Stimulated activated CD8-positive, alpha-beta memory T cell treated with anti-CD3 and anti-CD28 coated beads, Interleukin-15, amount 100 ng/mL, for 4 hours (primary cell): ENCODE measurements at regions not wholly inside any gene's neighbourhood (a gene's known extent, or its start where the extent isn't known, plus 50 kb on each side); places are given as distances from the start of the nearest gene placed in this dataset.
"Not testable (repeated sequence)": the region's sequence is repeated elsewhere in the genome, so short reads cannot be mapped to it uniquely, and the experiment has no call there.

ENCODE experiments used
- DNase-seq, 2 donors: peaks; one replicate each; pipeline ENCODE4 v3.0.0-alpha.2; 2020; ENCODE audit warnings: low read depth in 2 of 2

GRCh38 chr10:120048391-120048790, 155.9 kb downstream of the SEC23IP start:
- no peak for DNase-seq

- no peak for DNase-seq
Measured at GRCh38 chr10:120051671-120052070, 159.1 kb downstream of the SEC23IP start.

DNA sequence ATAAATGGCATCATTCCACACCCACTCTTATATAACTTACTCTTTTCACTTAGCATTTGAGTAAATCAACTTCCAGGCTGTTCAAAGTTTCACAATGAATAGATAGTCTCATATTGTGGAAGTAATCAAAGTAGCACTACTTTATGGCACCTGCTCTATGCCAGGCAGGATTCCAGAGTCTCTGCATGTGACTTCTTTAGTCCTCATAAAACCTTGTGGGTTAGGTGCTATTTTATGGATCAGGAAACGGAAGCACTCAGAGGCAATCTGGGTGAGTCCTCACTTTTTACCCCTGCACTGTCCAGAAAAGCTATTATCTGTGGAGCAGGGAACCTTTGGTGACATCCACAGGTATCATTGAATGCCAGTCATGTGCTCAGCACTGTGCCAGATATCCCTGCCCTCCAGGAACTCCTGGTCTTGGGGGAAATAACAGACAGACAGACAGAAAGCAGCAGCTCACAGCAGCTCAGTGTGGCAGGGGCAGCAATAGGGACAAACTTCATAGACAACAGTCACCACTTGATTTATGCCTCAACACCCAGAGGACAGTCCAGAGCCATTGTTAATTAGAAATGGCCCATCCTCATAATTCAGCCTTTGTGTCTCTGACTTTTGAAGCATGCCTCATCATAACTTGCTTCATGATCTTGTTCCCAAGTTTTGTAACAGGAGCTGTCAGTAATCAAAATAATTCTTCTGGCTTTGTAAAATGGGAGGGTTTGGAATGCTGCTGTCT, 160.6 kb downstream of the SEC23IP start:
- DNase-seq = no peak

DNA sequence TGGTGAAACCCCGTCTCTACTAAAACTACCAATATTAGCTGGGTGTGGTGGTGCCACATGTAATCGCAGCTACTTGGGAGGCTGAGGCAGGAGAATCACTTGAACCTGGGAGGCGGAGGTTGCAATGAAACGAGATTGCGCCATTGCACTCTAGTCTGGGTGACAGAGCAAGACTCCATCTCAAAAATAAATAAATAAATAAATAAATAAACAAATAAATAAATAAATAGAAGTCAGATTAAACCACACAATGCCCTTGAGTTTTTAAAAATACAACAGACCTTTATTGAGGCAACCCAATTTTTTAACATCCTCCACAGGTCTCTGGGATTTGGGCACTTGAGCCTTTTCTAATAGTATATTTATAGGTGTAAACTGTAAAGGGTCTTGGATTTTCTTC, 167.3 kb downstream of the SEC23IP start:
- not testable (repeated sequence) for DNase-seq

DNA sequence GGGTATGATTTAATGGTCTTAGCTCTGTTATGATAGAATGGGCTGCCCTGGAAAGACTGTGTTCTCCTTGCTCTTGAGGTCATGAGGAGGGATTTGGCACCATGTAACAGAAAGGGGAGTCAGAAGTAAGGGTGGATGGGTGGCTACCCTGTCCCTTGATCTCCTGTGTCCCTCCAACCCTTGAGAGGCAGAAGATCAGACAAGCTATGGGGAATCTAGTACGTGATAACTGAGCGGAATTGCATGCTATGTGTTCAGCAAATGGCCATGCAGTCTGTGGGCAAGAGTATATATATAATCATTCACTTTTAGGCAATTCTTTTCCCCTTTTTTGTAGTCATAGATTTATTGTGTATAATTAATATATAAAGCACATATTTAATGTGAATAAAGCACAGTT, 174.9 kb downstream of the SEC23IP start:
- no peak for DNase-seq

GRCh38 chr10:120069700-120070099, 177.2 kb downstream of the SEC23IP start:
- no peak for DNase-seq

DNA sequence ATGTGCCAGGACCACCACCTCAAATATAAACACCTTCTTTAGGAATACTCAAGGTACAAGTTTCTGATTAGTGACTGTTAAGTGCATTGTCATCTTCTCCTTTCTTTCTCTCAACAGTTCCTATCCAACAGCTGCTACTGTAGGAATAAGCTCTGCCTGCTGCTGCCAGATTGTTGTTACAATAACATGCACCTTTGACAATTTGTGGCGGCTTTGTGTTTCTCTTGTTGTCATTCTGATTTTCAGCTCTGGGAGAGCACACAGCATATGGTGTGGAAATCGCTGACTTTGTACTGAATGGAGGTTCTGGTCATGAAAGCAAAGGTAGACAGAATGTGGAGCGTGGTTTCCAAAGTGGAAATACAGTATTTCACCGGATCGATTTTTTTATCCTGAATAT, 182.8 kb downstream of the SEC23IP start:
- DNase-seq = no peak

- DNase-seq = no peak
Measured at GRCh38 chr10:120076996-120077706, 184.6 kb downstream of the SEC23IP start.

DNA sequence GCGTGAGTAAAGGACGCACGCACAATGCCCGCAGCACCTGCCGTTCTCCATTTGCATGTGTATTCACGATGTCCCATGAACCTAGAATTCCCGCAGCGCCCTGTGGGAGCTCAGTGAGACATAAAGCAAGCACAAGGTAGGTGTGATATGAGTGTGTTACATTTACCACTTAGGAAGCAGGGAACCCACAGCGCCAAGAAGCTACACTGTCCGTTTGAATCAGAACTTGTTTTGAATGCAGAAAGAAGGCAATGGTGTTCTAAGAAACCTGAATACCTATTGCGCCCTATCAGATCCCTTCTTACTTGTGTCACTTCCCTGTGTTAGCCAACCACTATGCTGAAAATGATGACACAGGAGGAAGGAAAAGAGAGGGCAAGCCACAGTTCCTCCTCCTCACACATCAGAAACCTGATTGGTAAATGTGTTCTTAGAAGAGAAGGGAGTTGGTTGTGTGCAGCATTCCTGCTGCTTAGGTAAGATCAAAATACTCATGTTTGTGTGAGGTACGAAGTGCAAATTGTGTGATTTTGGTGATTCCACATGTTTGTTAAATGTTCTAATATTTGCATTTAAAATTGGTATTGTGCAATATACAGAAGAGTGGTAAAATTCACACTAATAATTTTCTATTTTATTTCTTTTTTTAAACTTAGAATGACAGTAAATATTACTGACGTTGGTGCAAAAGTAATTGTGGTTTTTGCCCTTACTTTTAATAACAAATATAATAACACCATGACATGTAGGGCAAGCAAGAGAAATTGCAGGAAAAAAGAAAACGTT, 185.4 kb downstream of the SEC23IP start:
- no peak for DNase-seq

DNA sequence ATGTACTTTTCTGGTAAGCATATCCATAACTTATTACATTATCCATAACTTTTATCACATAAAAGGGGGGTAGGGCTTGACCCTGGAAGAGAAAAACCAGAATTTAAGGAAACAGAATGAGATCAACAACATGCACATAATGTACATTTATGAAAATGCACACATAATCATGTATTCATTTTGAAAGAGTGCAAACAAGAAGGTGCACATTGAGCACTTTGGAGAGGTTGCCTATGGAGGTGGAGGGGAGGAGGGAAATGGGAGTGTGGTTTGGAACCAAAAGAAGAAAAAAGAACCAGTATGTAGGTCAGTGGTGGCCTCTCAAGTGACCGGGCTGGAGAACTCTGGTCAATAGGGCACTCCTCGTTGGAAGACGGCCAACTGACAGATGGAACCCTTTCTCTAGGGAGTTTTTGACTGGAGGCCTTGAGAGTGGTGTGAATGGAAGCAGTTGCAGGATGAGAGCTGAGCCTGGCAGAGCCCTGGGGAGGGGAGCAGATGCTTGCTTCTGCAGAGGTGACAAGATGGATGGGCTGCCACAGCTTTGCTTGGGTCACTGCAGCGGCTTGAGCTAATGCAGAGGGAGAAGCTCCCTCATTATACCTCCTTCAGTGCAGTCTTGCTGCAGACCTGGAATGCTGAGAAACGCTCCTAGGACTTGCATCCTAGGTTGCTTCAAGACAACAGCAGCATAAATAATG, 192.7 kb downstream of the SEC23IP start:
- DNase-seq = no peak

DNA sequence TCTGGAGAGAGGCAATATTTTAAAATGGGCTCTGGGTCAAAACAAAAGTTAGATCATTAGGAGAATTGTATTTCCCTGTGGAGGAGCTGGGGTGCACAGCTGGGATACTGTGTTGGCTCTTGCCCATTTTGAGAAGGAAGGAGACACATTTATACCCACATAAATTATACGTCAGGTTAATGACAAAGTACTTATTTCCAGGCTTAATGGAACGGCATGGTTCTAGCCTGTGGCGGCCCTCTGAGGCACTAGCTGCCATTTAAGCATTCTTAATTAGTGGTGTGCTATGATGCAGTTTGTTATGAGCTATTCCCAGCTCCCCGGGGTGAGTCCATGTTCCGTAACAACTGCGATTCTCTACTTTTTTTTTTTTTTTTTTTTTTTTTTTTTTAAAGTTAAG, 193.5 kb downstream of the SEC23IP start:
- DNase-seq = no peak

DNA sequence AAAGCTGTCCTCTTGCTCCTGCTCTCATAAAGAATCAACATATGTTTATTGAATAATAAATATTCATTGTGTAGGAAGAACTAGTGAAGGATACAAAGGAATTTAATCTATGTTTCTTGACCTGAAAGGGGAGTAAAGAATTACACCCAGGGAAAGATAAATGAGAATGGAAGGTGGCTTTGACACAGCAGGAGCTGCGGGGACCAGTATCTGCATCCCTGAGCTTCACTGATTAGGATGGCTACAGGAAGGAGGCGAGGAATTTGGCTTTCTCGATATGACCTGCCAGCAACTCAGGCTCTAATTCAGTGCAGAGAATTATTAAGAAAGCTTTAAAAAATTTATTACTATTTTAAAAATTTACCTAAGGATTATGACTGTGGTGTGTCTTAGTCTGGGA, 194.6 kb downstream of the SEC23IP start:
- DNase-seq = no peak

GRCh38 chr10:120095875-120096274, 203.3 kb downstream of the SEC23IP start:
- no peak for DNase-seq

- no peak for DNase-seq
Measured at GRCh38 chr10:120097766-120098165, 205.2 kb downstream of the SEC23IP start.

DNA sequence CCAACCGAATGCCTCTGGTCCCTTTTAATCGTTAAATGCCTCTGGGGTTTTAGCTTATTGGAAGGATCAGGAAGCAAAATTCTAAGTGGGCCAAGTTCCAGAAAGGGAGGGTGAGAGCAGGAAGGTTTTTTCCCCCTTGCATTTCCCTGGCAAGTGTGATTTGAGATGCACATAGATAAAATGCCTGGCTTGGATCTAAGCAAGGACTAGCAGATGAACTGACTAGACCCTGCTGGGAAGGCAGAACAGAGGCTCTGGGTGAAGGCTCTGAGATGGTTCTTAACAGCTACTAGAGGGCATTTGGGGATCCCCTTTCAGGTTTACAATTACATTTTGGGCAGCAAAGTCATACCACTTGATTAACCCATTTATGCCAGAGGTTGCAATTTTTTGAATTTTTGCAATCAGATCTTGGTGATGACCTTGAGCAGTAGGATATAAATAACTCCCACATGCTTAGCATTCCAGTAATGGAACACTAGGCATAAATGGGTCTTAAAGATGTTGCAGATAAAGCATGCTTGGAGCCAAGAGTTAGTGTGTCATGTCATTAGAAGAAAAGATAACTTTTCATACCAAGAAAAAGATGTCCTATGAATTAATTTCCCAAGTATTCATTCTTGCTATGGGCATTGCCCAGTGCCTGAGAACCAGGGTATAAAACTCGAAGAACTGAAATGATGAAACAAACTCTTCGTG, 205.9 kb downstream of the SEC23IP start:
- DNase-seq = no peak

DNA sequence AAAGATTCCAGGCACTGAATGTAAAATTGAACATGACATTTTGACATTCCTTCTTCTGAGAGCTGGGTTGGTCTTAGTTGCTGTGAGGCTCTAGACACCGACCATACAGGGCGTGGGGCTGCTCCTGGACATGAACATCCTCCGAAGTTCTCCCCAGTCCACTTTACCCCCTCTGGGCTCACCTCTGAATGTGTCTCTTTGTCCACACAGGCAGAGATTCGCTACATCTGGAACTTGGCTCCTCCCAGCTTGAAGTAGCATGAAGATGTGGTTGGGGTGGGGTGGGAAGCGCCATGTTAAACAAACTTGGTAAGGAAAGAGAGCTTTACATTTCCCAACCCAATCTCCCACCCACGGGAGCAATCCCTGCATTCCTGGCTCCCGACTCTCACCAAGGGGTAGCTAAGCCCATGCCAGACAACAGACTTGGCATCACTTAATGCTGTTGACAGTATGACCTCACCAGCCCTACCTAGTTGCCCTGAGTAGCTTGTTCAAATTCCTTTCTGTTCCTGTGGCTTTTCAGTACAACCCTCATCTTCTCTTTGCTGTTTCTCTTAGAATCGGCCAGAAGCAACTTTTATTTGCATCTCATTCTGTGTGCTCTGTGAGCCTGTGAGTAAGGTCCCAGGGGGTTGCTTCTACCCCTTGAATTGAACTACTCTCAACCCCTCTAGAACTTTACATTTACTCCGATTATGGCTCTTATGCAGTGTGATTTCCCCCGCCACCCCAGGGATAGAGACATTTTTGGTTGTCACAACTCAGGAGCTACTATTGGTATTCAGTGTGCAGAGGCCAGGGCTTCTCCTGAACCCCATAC, 211.4 kb downstream of the SEC23IP start:
- no peak for DNase-seq

- no peak for DNase-seq
Measured at GRCh38 chr10:120105001-120105400, 212.5 kb downstream of the SEC23IP start.

DNA sequence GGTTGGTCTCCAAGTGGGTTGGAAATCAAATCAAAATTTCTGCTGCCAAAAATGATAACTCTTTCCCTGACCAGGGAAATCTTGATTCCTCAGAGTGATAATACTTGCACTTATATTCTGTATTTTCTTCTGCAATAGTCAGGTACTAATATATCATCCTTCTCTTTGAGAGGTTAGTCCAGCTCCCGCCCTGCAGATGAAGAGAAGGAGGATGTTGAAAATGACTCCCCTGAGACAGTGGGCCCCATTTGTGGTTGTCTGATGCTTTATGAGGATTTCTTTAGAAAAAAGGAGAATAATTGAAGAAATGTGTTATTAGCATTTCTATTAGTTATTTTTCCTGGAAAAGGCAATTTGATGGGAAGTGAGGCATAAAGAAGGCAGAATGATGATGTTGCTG, 213.0 kb downstream of the SEC23IP start:
- DNase-seq = no peak

DNA sequence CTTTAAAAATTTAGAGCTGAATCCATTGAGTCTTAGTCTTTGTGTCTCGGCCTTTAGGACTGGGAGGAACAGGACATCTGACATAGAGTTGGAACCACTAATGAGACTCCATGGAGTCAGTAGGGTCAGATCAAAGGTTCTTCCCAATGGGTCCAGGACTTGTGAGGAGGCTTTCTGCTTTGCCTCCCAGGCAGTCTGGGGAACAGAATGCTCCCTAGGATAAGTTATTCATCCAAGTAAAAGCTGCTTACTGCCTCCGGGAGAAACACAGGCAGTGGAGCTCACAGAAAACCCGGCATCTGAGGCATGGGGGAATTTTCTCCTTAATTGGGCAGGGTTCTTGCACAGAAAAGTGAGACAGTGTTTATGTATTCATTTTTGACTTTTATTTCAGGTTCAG, 216.4 kb downstream of the SEC23IP start:
- DNase-seq = no peak

- not testable (repeated sequence) for DNase-seq
Measured at GRCh38 chr10:120109725-120110124, 217.2 kb downstream of the SEC23IP start.

DNA sequence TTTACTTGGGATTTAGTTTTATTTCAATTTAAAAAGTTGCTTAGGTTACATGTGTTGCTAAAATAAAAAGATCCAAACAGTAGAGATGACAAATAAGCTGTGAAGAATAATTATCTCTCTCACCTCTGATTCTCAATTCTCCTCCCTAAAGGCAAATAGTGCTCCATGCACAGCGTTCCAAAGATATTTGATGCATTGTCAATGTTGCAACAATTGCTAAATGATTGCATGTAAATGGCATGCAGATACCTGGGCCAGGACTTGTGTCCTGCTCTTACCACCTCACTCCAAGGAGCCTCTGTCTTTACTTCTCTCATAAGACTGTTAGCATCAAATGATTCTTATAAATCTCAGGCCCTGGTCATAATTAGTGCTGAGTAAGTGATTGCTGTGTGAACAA, 217.7 kb downstream of the SEC23IP start:
- no peak for DNase-seq
